Inferior parietal cortex (tissue), 1 donor: ENCODE measurements at regions not wholly inside any gene's neighbourhood (a gene's known extent, or its start where the extent isn't known, plus 50 kb on each side); places are given as distances from the start of the nearest gene placed in this dataset.
"Not testable (repeated sequence)": the region's sequence is repeated elsewhere in the genome, so short reads cannot be mapped to it uniquely, and the experiment has no call there.

Experiments used
- DNase-seq: peaks from one replicate; pipeline ENCODE4 v3.0.0-alpha.2; 2016; ENCODE audit errors: extremely low spot score

DNA sequence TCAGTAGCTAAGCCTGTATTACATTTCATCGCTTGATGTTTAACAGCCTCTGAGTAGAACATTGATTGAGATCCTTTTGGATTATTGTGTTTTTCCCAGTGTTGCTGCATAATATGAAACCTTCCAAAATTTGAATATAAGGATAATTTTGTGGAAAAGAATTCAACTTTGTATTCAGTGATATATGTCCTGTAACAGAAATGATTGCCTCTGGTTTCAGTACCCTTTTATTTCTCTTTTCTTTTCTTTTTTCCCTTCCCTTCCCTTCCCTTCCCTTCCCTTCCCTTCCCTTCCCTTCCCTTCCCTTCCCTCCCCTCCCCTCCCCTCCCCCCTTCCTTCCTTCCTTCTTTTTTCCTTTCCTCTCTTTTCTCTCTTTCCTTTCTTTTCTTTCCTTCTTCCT, 74.6 kb downstream of the UTRN start:
- no peak for DNase-seq

- no peak for DNase-seq
Observed at GRCh38 chr6:144360401-144360800, 75.3 kb downstream of the UTRN start.

DNA sequence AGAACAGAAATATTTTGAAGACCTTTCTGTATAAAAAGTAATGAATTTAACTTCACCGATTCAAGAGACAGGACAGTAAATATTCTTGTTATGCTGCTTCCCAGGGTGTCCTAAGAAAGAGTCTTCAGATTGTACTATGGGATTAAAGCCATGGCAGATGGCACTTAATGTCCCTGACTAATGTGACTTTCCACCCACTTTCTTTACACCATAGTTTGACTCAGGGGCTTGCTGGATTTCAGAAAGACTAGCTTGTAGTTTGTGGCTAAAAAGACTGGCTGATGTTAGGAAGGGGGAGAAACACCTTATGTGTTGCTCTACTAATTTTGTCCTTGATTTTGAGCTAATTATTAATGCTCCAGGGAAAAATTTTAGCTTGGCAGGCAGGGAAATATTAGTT, 75.9 kb downstream of the UTRN start:
- DNase-seq = no peak

DNA sequence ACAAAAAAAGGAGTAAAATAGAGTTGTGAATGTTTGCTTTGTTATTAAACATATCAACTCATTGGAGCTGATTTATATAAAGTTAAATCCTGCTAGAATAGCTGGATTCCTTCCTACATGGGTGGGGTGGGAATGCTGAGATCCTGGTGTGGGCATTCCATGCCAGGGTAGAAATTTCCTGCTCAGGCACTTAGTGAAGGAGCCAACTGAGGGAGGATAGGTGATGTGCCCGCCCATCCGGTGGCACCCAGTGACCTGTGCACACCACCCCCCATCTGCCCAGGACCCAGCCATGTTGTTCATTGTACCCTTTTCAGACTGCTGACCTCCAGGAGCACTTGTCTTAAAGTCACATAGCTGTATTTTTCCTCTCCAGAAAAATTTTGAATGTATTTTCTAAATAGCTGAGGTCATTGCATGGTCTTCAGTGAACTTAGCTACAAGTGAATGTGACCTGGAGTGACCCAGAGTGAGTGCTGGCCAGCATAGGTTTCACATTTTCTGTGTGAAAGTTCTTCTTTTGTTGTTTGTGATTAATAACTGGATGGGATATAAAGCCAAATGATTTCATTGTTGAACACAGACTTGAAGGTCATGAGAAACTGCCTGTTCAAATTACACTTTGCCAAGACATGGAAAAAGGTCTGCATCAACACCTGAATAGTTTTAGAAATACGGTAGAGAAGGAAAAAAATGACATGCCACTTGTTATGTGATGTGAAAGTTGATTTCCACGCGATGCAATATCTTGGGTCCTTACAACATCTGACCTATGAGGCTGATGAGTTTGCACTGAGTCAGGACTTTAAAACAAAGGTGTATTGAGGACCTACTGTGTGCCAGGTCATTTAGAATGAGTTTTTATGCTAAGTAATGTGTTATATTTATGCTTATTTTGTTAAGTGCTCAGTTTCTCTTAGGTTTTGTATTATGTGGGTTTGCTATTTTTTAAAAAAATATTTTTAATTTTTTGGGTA, 77.2 kb downstream of the UTRN start:
- no peak for DNase-seq

GRCh38 chr6:144364208-144364720, 79.1 kb downstream of the UTRN start:
- no peak for DNase-seq

DNA sequence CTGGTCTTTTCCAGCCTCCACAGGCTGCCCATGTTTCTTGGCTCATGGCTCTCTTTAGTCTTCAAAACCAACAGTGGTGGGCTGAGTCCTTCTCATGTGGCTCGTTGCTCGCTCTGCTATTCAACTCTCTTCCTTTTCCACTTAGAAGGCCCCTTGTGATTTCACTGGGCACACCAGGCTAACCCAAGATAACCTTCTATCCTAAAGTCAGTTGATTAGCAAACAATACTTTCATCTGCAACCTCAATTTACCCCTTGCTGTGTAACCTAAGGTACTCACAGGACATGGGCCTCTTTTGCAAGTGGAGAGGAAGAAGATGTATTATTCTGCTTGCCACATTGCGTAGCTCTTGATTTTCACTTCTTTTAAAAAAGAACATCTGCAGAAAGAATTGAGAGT, 79.6 kb downstream of the UTRN start:
- no peak for DNase-seq

GRCh38 chr6:144365271-144365670, 80.1 kb downstream of the UTRN start:
- no peak for DNase-seq

GRCh38 chr6:144369696-144370095, 84.6 kb downstream of the UTRN start:
- not testable (repeated sequence) for DNase-seq

DNA sequence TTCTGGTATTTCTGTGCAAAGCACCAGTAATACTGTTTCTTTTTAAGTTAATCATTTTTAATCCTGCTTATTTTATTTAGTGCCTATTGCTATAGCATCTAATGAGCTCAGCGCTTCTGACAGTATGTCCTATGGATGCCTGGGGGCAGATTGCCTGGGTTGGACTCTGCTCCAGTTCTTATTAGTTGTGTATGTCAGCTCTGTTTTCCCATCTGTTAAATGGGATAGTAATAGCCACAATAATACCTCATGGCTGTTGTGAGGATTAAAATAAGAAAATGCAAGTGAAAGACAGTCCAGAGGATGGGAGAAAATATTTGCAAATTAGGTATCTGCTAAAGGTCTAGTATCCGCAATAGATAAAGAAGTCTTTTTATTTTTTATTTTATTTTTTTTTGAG, 87.0 kb downstream of the UTRN start:
- DNase-seq = no peak

DNA sequence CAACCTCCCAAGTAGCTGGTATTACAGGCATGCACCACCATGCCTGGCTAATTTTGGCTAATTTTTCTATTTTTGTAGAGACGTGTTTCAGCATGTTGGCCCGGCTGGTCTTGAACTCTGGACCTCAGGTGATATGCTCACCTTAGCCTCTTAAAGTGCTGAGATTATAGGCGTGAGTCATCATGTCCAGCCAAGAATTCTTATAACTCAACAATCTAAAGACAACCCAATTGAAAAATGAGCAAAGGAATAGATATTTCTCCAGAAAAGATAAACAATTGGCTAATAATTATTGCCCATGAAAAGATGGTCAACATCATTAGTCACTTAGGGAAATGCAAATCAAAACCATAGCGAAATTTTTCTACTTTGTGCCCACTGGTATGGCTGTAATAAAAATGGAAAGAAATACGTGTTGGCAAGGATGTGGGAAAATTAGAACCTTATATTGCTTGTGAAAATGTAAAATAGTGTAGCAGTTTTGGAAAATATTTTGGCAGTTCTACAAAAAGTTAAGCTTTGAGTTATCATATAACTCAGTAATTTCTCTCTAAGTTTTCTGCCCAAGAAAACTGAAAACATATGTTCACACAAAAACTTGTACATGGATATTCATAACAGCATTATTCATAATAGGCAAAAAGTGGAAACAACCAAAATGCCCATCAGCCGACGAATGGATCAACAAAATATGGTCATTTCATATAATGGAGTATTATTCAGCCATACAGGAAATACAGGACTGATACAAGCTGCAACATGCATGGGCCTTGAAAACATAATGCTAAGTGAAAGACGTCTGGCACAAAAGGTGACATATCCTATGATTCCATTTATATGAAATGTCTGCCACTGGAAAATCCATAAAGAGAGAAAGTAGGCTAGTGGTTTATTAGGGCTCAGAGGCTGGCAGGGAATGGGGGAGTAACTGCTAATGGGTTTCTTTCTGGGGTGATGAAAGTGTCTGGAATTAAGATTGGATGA, 87.8 kb downstream of the UTRN start:
- DNase-seq = no peak

DNA sequence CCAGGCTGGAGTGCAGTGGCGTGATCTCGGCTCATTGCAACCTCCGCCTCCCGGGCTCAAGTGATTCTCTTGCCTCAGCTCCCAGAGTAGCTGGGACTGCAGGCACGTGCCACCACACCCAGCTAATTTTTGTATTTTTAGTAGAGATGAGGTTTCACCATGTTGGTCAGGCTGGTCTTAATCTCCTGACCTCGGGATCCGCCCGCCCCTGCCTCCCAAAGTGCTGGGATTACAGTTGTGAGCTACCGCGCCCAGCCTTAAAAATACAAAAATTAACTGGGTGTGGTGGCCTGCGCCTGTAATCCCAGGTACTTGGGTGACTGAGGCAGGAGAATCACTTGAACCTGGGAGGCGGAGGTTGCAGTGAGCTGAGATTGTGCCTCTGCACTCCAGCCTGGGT, 89.4 kb downstream of the UTRN start:
- not testable (repeated sequence) for DNase-seq

DNA sequence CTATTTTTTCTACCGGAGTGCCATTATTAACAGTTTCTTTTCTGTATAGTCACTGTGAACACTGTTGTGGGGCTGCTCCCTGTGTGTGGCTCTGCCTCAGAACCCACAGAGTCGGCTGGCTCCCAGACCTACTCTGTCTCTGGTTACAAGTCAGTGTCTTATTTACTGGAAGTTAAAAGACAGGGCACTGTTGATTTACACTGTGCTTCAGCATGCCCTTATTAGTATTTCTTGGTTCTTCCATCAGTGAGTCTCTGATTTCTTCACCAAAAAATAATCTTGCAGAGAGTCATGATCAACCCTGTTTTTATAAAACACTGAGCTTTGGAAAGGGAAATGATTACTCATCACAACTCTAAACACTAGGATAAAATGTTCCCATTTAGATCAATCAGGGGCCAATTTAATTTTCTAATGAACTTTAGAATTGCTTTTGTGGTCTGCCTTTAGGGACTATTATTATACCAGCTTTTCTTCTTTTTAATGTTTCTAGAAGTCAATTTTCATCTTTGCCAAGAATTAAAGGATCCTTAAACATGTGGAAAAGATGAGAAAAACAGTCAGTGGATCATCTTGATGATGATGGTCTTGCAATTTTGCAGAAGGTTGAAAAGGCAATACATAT, 92.6 kb downstream of the UTRN start:
- DNase-seq = no peak

GRCh38 chr6:144378437-144378836, 93.3 kb downstream of the UTRN start:
- DNase-seq = no peak

- DNase-seq = no peak
Observed at GRCh38 chr6:144379356-144379755, 94.2 kb downstream of the UTRN start.

- DNase-seq = not testable (repeated sequence)
Observed at GRCh38 chr6:144381499-144381898, 96.4 kb downstream of the UTRN start.

DNA sequence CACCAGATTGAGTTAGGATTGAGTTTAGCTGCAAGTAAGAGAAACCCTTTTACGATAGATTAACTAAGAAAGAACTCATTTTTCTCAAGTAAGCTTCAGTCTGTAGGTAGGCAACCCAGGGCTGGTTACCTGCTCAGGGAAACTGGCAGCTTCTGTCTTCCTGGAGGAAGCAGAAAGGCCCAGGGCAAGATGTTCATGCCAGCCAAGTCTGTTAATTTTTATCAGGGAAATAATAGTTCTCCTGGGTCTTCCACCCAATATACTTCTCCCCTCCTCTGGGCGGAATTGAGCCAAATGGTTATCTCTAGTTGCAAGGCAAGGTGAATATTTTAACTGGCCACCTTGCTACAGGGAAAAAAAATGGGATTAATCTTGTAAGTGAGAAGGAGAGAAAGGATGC, 98.2 kb downstream of the UTRN start:
- no peak for DNase-seq

DNA sequence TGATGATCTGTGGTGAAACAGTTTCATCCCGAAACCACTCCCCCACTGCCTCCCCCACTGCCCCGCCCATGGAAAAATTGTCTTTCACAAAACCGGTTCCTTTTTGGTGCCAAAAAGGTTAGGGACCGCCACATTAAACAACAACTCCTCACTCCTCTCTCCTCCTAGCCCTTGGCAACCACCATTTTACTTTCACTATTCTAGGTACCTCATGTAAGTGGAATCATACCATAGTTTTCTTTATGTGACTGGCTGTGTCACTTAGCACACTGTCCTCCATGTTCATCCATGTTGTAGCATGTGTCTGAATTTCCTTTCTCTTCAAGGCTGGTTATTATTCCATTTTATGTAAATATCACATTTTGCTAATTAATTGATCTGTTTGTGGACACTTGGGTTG, 99.3 kb downstream of the UTRN start:
- DNase-seq = no peak

DNA sequence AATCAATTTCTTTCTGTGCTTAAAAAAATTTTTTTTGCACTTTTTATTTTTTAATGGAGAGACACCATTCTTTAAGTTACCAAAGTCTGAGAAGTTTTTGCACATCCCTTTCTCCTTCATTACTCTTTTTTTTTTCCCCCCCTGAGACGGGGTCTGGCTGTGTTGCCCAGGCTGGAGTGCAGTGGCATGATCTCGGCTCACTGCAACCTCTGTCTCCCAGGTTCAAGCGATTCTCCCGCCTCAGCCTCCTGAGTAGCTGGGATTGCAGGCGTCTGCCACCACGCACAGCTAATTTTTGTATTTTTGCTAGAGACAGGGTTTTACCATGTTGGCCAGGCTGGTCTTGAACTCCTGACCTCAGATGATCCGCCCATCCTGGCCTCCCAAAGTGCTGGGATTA, 104.3 kb downstream of the UTRN start:
- not testable (repeated sequence) for DNase-seq

DNA sequence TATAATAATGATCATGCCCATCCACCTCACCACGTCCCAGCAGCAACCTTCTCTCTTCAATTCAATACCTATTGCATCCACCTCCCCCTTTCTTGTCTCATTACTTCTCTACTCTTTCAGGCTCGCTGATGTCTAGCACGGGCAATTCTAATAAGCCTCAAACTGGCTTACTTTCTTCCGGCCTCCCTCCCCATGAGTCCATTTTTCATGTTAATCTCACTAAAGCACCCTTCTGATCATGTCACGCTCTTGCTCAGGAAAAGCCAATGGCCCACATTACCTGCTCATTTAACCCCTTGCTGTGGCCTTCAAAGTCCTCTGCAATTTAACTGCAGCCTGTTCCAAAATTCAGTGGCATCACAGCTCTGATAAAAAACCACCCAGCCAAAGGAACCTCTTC, 105.1 kb downstream of the UTRN start:
- no peak for DNase-seq

DNA sequence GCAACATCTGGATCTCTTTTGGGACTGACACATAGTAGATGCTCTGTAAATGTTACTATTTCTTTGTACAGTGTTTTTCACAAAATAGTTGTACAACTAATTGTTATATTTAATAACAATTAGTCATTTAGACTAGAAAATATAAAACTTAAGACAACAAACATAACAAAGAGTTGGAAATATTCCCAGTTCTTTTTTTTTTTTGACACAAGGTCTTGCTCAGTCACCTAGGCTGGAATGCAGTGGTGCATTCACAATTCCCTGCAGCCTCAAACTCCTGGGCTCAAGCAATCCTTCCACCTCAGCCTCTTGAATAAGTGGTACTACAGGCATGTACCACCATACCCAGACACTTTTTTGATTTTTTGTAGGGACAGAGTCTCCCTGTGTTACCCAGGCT, 105.8 kb downstream of the UTRN start:
- DNase-seq = no peak

GRCh38 chr6:144392536-144392935, 107.4 kb downstream of the UTRN start:
- no peak for DNase-seq

GRCh38 chr6:144394210-144394609, 109.1 kb downstream of the UTRN start:
- DNase-seq = no peak
